Stimulated activated CD4-positive, alpha-beta T cell treated with anti-CD3 and anti-CD28 coated beads, Interleukin-1b, Interleukin-23, amount 100 ng/mL, for 1 hour (primary cell): ENCODE measurements at regions not wholly inside any gene's neighbourhood (a gene's known extent, or its start where the extent isn't known, plus 50 kb on each side); places are given as distances from the start of the nearest gene placed in this dataset.
"Not testable (repeated sequence)": the region's sequence is repeated elsewhere in the genome, so short reads cannot be mapped to it uniquely, and the experiment has no call there.

ENCODE experiments used
- DNase-seq, 2 donors: peaks; one replicate each; pipeline ENCODE4 v3.0.0-alpha.2; 2020; ENCODE audit warnings: low read depth in 2 of 2

DNA sequence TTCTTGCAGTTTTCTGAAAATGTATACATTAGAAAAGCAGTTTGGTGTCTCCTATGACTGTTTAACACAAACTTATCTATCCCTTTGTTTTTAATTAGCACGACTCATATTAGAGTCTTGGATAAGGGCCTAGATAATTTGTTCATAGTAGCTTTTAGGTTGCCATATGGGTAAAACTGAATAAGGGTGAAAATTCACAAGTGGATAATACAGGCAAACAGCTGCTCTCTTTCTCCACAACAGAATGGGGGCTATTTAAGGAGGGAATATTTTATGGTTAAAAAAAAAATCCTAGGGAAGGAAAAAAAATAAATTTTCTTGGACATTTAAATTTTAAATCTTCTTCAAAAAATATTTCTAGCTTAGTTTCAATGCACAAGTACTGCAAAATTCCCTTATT is 1416.1 kb downstream of the GATA3 start:
- no peak for DNase-seq

DNA sequence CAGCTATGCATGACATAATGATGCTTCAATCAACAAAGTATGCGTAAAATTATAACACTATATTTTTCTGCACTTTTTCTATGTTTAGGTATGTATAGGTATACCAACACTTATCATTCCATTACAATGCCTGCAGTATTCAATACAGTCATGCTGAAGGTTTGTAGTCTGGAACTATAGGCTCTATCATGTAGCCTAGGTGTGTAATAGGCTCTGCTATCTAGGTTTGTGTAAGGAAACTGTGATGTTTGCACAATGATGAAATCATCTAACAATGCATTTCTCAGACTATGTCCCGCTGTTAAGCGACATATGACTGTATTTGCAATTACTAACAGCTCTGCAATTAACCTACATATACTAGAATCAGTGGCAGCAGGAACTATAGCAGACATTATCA is 1447.5 kb downstream of the GATA3 start:
- no peak for DNase-seq

- no peak for DNase-seq
Observed at GRCh38 chr10:9504227-9504626, 1449.7 kb downstream of the GATA3 start.

DNA sequence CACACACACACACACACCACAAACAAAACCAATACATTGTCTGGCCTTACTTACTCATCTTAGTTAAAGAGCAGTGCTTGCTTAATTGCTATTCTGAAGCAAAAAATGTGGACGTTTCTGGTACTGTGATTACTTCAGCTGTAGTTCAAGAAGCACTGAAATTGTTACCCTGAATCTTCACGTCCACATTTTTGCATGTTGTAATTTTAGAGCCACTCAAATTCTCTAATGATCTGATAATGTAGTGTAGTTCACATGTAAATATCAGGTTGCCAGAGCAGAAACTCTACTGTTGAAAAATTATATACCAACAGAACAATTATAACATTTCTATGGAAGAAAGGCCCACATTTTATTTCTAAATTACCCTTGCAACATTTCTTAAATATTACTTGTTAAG is 1451.1 kb downstream of the GATA3 start:
- DNase-seq = no peak

- no peak for DNase-seq
Observed at GRCh38 chr10:9508606-9509005, 1454.1 kb downstream of the GATA3 start.

GRCh38 chr10:9510626-9511025 is 1456.1 kb downstream of the GATA3 start:
- no peak for DNase-seq

GRCh38 chr10:9515922-9516321 is 1461.4 kb downstream of the GATA3 start:
- no peak for DNase-seq

- no peak for DNase-seq
Observed at GRCh38 chr10:9535744-9536143, 1481.3 kb downstream of the GATA3 start.

GRCh38 chr10:9545073-9545472 is 1472.6 kb upstream of the CELF2 start:
- DNase-seq = no peak

DNA sequence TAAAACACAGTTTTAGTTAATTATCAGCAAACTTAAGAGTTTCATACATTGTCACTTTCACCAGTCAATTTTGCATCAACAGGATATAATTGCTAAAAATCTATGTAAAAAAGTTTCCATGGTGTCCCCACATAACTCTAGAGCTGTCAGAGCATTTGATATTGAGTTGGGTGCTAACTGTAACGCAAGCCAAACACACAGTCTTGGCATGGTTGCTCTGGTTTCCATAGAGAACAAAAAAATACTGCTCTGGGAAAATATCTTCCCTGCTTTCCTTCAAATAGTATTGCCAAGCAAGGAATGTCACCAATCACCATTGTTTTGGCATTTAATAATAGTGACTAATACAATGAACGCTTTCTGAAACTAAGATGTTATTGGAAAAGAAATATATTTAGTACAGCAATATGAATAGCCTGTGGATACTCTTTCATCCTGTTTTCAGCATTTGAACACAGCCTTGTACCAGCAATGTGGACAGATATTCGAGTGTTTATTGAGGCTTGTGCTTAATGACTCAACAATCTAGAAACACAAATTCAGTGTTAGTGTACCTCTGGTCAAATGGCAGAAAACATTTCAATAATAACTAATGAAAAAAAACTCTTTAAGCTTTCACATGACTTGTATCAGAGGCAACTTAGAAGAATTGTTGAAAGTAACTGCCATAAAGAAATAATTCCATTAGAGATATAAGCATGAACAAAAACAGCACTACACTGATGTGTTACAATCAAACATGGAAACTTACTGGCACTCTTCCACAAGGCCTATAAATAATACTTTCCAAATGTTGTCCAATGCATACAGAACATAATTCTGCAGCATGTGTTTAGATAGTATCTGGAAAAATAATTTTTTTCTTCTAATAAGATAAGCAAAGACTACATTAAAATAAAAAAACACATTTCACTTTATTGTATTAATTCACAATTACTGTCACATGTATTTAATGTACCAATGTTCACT is 1469.5 kb upstream of the CELF2 start:
- DNase-seq = no peak

DNA sequence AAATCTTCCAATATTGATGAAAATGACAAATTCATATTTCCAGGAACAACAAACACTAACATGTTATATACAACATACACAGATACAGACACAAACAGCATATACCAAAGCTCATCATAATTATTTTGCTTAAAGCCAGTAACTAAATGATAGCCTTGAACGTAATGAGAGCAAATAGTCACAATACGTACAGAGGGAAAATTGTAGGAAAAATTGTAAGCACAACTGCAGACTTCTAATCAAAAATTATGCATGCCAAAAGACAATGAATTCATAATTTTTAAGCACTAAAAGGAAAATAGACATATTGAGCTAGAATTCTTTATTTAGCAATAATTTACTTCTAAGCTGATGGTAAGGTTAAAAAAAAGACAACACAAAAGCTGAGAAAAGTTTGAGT is 1466.9 kb upstream of the CELF2 start:
- no peak for DNase-seq

DNA sequence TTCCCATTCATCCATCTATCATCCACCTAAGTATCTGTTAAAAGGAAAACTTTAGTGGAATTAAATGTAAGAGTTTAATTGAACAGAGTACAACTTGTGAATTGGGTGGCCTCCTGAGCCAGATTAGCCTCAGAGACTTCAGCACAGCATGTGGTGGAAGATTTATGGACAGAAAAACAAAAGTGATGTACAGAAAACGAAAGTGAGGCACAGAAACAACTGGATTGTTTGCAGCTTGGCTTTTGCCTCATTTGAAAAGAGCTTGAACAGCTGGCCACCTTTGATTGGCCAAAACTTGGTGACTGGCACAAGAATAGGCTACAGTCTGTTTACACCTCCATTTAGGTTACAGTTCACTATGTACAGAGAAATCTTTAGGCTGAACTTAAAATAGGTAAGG is 1463.4 kb upstream of the CELF2 start:
- no peak for DNase-seq

GRCh38 chr10:9560976-9561375 is 1456.7 kb upstream of the CELF2 start:
- no peak for DNase-seq

DNA sequence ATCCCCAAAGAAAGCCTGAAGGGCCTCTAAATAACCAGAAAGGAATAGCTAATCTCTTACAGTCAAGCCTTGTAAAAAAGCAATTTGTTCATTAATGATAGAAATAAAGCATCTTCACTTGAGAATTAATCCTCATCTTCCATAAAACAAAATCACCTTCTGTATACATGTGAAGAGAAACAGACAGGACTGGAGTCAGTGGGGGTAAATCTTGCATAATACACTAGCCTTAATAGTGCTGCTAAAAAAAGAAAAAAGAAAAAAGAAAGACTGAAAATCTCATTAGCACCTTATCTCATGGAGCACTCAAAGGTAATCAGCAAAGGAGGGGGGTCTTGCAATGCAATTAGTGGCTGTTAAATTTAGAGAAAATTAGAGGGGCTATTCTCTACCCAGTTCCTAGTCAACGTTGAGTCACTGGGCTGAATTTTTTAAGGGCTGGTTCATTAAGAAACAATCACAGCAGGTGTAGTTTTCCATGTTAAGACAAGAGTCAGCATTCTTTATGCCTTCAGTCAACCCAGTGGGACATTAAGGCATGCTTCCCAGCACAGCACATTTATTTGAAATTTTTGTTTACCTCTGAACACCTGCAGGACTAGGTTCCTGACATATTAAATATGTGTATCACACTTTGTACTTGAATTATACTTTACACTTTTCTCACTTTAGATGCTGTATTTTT is 1455.7 kb upstream of the CELF2 start:
- DNase-seq = no peak

- DNase-seq = no peak
Observed at GRCh38 chr10:9577746-9578145, 1439.9 kb upstream of the CELF2 start.

DNA sequence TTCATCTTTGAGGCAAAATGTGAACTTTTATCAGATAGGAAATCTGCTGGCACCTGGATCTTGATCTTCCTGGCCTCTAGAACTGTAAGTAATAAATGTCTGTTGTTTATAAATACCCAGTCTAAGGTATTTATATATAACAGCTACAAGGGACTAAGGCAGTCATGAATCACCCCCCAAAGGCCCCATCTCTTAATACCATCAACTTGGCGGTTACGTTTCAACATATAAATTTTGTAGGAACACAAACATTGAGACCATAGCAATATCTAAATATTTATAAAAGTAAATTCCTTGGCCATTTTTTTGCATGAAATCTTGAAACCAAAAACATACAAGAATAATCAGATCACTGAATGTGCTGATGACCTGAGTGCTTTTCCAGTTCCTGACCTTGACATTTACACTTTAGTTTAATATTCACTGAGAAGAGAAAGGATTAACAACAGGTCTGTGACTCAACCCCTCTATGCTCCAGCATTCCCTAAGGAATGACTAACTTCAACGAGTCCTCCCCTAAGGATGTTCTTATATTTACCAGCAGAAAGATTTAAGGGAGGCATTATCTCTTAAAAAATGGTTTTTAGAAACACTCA is 1438.5 kb upstream of the CELF2 start:
- no peak for DNase-seq

DNA sequence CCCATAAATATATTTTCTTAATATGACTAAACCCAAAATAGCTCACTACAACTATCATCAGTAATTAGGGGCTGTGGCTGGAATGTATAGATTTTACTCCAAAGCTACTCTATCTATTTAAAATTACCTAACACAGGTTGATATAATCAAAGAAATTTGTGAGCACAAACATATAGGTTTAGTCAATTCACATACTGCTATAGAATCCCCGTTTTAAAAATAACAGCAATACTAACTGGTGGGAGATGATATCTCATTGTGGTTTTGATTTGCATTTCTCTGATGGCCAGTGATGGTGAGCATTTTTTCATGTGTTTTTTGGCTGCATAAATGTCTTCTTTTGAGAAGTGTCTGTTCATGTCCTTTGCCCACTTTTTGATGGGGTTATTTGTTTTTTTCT is 1434.9 kb upstream of the CELF2 start:
- not testable (repeated sequence) for DNase-seq

DNA sequence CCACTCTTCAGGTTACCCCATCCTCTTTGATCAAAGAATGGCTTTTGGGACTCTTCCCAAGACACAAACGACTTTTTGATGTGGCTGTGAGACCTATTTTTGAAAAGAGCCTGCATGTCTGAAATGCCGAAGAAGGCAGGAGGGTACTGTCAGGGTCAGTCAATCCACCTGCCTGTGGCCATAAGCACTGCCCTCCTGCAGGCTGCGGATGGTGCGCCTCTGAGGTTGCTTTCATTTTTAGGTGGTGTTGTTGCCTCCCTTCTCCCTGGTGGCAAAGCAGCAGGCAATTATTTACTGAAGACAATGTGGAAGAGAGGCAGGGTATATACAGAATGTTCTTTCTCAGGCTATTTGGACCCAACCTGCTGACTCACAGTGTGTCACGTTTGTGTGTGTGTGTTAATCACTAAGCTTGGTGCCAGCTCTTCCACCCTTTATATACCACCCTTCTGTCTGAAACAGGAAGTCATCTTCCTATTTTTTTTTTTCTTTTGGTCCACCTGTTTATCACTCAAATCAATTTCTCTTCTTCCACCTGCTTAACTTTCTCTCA is 1421.2 kb upstream of the CELF2 start:
- DNase-seq = no peak

DNA sequence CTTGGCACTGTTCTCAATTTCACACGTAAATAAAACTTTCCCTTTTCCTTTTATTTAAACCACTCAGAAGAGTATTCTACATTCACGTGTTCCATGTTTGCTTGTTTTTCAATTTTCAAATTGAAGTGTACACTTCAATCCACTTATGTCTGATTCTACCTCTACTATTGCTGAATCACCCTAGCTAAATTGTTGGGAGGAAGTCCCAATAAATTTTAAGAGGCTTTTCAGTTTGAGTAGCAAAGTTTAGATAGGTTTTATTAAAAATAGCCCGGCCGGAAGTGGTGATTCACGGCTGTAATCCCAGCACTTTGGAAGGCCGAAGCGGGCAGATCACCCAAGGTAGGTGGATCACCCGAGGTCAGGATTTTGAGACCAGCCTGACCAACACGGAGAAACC is 1414.7 kb upstream of the CELF2 start:
- no peak for DNase-seq

DNA sequence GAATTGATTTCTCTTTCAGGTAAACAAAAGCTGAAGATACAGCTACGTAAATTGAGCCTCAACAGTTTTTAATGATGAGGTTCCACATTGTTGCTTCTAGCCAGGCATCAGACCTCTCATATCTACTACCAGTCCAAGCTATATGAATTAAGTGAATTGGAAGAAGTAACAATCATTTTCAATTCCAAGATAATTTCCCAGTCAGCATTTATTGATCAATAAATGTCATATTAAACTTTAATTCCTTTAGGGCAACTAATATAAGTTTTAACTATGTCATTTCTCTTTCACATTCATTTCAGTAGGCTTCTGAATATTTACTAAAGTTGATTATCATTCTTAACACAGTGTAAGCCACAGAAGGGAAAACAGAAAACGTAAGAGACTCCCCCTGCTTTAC is 1413.7 kb upstream of the CELF2 start:
- DNase-seq = no peak

DNA sequence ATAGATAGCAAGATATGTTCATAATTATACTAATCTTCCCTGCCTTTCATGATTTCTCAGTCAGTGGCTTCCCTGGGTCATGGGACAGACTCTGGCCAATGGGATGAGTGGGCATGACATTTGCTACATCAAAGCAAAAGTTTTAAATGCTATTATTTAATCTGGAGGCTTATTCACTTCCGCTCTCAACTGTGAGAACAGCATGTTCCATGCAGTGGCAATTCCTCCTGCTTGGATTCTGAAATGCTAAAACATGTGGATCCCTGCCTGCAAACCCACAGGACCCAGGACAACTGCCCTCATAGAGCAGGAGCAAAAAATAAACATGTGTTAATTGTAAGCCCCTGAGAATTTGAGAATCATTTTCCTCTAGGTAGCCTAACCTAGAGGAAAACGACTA is 1412.4 kb upstream of the CELF2 start:
- DNase-seq = no peak

DNA sequence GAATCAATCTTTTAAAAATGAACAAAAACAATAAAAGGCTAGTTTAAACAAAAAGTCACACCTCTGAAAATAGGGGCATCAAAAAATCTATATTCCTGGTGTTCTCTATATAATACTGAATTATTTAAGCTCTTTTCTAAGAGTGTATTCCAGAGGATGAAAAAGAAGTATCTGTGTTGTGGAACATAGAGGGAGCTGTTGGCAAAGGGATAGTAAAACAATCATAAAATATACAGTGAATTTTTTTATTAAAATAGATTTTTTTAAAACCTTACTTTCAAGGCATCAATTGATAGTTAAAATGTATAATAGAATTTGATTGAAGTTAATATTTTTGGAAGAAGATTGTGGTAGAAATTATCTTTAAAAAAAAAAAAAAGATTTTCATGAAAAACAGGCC is 1409.1 kb upstream of the CELF2 start:
- DNase-seq = no peak
